Testis (tissue), 2 donors: ENCODE measurements at regions not wholly inside any gene's neighbourhood (a gene's known extent, or its start where the extent isn't known, plus 50 kb on each side); places are given as distances from the start of the nearest gene placed in this dataset.
"Not testable (repeated sequence)": the region's sequence is repeated elsewhere in the genome, so short reads cannot be mapped to it uniquely, and the experiment has no call there.

Experiments
- DNase-seq: peaks from one replicate; pipeline ENCODE4 v3.0.0-alpha.2; 2019
- H3K27ac ChIP-seq, 2 donors: fragments of 200-600 bp; sonication (generic); one replicate each; pipeline ENCODE4 v1.5.1; 2019
- H3K27me3 ChIP-seq: fragments of 200-600 bp; sonication (generic); one replicate; pipeline ENCODE4 v1.5.1; 2019
- H3K36me3 ChIP-seq: fragments of 200-600 bp; sonication (generic); one replicate; pipeline ENCODE4 v1.5.1; 2017; ENCODE audit warnings: low read depth; ENCODE audit errors: missing control alignments
- H3K4me1 ChIP-seq: fragments of 200-600 bp; sonication (generic); one replicate; pipeline ENCODE4 v1.5.1; 2019
- H3K4me3 ChIP-seq, 2 donors: fragments of 200-600 bp; sonication (generic); one replicate each; pipeline ENCODE4 v1.5.1; 2017 to 2019
- H3K9me3 ChIP-seq: fragments of 200-600 bp; sonication (generic); one replicate; pipeline ENCODE4 v1.5.1; 2017
- POLR2A ChIP-seq: fragments of 450-650 bp; IDR thresholded peaks from one replicate; pipeline ENCODE4 v1.6.1; 2017; ENCODE audit warnings: antibody characterized with exemption, mild to moderate bottlenecking, moderate library complexity
- WGBS, 2 donors: methylation state at CpG; one replicate each; pipeline ENCODE4 v1.1.5; 2018; 5-methylcytosine and 5-hydroxymethylcytosine counted together
- intact Hi-C: fragments of 100-400 bp; cut with DNase I; formaldehyde crosslinking; loops from one replicate; pipeline ENCODE4 v1.15.1; 2023; ENCODE audit warnings: low total_unique reads
- TF ChIP-seq, protein P1 (sequence below), 3 experiments: fragments of 450-650 bp in 2 of 3; fragments of 200-600 bp in 1 of 3; sonication (generic) in 1 of 3; IDR thresholded peaks; one replicate each; pipeline ENCODE4 v1.5.1; 2016 to 2019; ENCODE audit warnings: antibody characterized with exemption in 3 of 3, mild to moderate bottlenecking in 2 of 3, moderate library complexity in 1 of 3

DNA sequence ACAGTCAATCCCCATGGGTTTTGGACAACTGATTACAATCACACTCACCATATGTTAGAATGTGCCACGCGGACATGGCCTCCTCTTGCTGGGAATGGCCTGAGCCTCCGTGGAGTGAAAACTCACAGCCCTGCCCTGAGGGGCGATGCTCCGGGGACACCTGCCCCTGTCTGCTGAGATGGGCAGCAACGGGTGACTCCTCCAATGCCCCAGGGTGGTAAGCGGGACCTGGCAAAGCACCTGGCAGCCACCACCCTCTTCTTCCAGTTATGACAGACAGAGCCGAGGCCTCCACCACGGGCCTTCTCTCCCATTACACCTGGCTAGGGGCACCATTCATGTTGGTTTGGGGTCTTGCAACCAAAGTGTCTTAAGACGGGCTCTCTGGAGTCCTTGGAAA lies 94.9 kb upstream of the COL5A1 start:
- H3K4me1 ChIP-seq = peaks cover 7% of the 10 kb centered on the region
- H3K27me3 ChIP-seq = no peaks in the 10 kb centered on the region
- H3K27ac ChIP-seq = no peak overlapping the region
- DNase-seq = no peak
- H3K4me3 ChIP-seq = no peak overlapping the region
- TF ChIP-seq, protein P1, sequence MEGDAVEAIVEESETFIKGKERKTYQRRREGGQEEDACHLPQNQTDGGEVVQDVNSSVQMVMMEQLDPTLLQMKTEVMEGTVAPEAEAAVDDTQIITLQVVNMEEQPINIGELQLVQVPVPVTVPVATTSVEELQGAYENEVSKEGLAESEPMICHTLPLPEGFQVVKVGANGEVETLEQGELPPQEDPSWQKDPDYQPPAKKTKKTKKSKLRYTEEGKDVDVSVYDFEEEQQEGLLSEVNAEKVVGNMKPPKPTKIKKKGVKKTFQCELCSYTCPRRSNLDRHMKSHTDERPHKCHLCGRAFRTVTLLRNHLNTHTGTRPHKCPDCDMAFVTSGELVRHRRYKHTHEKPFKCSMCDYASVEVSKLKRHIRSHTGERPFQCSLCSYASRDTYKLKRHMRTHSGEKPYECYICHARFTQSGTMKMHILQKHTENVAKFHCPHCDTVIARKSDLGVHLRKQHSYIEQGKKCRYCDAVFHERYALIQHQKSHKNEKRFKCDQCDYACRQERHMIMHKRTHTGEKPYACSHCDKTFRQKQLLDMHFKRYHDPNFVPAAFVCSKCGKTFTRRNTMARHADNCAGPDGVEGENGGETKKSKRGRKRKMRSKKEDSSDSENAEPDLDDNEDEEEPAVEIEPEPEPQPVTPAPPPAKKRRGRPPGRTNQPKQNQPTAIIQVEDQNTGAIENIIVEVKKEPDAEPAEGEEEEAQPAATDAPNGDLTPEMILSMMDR (IDR thresholded peaks at IDR 0.05) = no peak
- no peak for TF ChIP-seq POLR2A
- H3K36me3 ChIP-seq = no peaks in the 10 kb centered on the region
- WGBS, 2 donors = 95 to 98% methylated on average over 5 to 10 of the region's 10 CpGs
- no peaks in the 10 kb centered on the region for H3K9me3 ChIP-seq
- intact Hi-C loops = no loop called here

DNA sequence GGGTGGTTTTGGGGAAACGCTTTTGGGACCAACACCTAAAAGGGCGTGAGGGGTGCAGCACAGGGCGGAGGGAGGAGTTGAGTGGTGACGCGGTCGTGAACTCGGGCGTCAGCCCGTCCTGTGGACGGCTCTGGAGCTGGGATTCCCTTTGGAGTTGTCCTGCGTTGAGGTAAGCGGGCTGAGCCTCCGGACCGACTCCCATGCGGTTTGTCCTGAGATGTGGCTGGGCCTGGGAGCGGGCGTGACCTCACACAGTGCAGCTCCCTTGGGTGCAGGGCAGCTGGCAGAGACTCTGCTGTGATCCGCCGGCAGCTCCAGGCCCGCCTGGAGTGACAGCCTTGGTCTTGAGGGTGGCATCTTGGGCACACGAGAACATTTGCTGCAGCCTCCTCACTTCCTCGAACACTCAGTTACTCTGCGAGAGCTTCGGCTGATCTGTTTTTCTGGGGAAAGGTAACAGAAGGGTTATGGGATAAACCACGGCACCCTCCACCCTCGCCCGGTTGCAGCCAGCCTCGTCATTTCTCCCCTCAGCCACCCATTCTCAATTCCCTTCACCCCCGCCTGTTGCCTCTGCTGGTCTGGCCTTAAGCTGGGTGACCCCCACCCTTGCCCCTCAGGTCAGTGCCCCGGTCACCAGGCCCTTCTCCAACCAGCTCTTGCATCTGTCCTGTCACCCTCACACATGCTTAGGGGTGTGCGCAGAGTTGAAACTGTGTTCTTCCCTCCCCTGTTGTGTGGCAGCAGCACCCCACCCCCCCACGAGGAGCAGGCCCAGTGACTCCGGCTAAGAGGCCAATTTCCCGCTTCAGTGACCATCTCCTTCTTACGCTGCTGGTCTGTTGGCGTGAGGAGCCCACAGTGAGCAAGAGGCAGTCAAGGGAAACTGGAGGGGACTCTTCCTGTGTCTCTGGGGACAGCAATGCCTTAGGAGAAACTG lies 94.2 kb upstream of the COL5A1 start:
- TF ChIP-seq POLR2A = no peak
- TF ChIP-seq, protein P1 (IDR thresholded peaks at IDR 0.05) = no peak
- intact Hi-C loops = no loop called here
- 93 to 95% methylated on average over 28 to 36 of the region's 36 CpGs for WGBS, 2 donors
- Histone ChIP-seq H3K9me3 (no peaks in the 10 kb centered on the region), H3K27ac (no peak overlapping the region), H3K36me3 (no peaks in the 10 kb centered on the region), H3K27me3 (no peaks in the 10 kb centered on the region), H3K4me1 (peaks cover 7% of the 10 kb centered on the region), H3K4me3 (no peak overlapping the region)
- DNase-seq = no peak

DNA sequence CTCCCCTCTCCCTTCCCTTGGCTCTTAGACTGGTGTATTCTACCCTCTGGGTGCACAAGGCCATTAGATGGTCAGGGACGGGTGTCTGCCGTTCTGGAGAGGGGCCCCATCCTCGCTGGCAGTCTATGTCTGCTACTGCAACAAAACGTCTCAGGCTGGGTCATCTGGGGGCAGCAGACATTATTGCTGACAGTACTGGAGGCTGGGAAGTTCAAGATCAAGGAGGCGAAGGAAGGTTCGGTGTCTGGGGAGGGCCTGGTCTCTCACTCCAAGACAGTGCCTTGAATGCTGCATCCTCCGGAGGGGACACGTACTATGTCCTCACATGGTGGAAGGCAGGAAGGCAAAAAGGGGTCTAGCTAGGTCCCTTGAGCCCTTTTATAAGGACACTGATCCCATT lies 93.4 kb upstream of the COL5A1 start:
- Histone ChIP-seq H3K4me3 (no peak overlapping the region), H3K9me3 (no peaks in the 10 kb centered on the region), H3K4me1 (peaks cover 7% of the 10 kb centered on the region), H3K27ac (no peak overlapping the region), H3K36me3 (no peaks in the 10 kb centered on the region), H3K27me3 (no peaks in the 10 kb centered on the region)
- no peak for DNase-seq
- WGBS, 2 donors = 88 to 93% methylated on average over 3 to 8 of the region's 8 CpGs
- intact Hi-C loops = no loop called here
- no peak for TF ChIP-seq POLR2A
- TF ChIP-seq, protein P1 (IDR thresholded peaks at IDR 0.05) = no peak

DNA sequence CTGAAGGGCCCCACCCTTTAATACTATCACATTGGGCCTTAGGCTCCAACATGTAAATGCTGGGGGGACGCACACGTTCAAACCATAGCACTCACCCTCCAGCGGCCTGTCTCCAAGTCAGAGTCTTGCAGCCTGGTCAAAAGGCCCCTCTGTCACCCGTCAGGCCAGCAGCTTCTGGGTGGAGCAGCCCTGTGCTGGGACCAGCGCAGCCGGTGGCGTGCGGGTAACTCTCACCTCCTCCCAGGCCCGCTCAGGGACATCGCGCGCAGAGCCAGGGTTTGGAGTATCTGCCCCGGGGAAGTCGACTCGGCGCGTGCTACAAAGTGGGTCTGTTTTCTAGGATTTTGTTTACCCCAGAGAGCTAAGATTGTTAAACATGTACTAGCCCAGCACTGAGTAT lies 93.0 kb upstream of the COL5A1 start:
- DNase-seq = no peak
- no peaks in the 10 kb centered on the region for H3K27me3 ChIP-seq
- TF ChIP-seq, protein P1 (IDR thresholded peaks at IDR 0.05) = no peak
- TF ChIP-seq POLR2A = no peak
- H3K27ac ChIP-seq = no peak overlapping the region
- intact Hi-C loops = no loop called here
- H3K9me3 ChIP-seq = no peaks in the 10 kb centered on the region
- no peaks in the 10 kb centered on the region for H3K36me3 ChIP-seq
- 92 to 100% methylated on average over 11 to 17 of the region's 17 CpGs for WGBS, 2 donors
- H3K4me1 ChIP-seq = peaks cover 7% of the 10 kb centered on the region
- no peak overlapping the region for H3K4me3 ChIP-seq

DNA sequence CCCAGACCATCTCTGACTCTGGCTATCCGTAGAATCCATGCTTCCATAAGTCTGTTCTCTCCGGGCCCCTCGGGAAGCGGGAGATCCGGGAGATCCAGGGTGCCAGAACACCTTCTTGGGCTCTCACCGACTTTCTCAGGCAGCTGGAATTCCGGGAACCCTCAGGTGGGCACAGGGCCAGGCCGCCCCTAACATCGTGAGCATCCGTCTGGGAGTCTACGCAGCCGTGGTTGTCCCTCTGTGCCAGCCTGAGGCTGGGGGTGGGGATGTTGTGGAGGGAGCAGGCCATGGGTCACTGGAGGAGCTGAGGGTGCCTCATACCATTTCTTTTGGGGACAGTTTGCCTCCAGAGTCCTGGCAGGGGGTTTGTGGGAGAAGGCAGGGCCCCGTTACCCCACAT lies 92.3 kb upstream of the COL5A1 start:
- peaks cover 7% of the 10 kb centered on the region for H3K4me1 ChIP-seq
- H3K36me3 ChIP-seq = no peaks in the 10 kb centered on the region
- no peak for TF ChIP-seq POLR2A
- TF ChIP-seq, protein P1 (IDR thresholded peaks at IDR 0.05) = no peak
- intact Hi-C loops = no loop called here
- no peak overlapping the region for H3K27ac ChIP-seq
- no peaks in the 10 kb centered on the region for H3K27me3 ChIP-seq
- WGBS, 2 donors = 85 to 98% methylated on average over 6 to 13 of the region's 13 CpGs
- H3K4me3 ChIP-seq = no peak overlapping the region
- no peaks in the 10 kb centered on the region for H3K9me3 ChIP-seq
- no peak for DNase-seq

DNA sequence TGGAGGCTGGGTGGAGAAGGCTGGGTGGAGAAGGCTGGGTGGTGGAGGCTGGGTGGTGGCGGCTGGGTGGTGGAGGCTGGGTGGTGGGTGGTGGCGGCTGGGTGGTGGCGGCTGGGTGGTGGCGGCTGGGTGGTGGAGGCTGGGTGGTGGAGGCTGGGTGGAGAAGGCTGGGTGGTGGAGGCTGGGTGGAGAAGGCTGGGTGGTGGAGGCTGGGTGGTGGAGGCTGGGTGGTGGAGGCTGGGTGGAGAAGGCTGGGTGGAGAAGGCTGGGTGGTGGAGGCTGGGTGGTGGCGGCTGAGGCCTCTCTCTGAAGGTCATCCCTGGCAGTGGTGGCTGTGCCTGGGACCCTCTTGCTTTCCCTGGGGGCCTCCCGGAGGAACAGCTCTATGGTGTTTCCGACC lies 91.5 kb upstream of the COL5A1 start:
- H3K36me3 ChIP-seq, H3K4me3 ChIP-seq, H3K9me3 ChIP-seq, H3K27ac ChIP-seq, H3K4me1 ChIP-seq, H3K27me3 ChIP-seq, DNase-seq, intact Hi-C loops: not testable (repeated sequence)
- WGBS, 2 donors = 93 to 96% methylated on average over 3 to 6 of the region's 7 CpGs
